ENCODE measurements at regions not wholly inside any gene's neighbourhood (a gene's known extent, or its start where the extent isn't known, plus 50 kb on each side); places are given as distances from the start of the nearest gene placed in this dataset.
"Not testable (repeated sequence)": the region's sequence is repeated elsewhere in the genome, so short reads cannot be mapped to it uniquely, and the experiment has no call there.

GRCh38 chr5:54822324-54822687 is 163.1 kb downstream of the ESM1 start:
- no peak for DNase-seq

- no peak for DNase-seq
These were observed 163.7 kb downstream of the ESM1 start for GRCh38 chr5:54821445-54822323.

GRCh38 chr5:54820346-54821134 is 164.9 kb downstream of the ESM1 start:
- DNase-seq = no peak

GRCh38 chr5:54807421-54807820 is 178.0 kb downstream of the ESM1 start:
- DNase-seq = no peak

- DNase-seq = no peak
These were observed 180.9 kb downstream of the ESM1 start for GRCh38 chr5:54804521-54804920.

- no peak for DNase-seq
These were observed 181.3 kb downstream of the ESM1 start for GRCh38 chr5:54804086-54804485.

- no peak for DNase-seq
These were observed 181.9 kb downstream of the ESM1 start for GRCh38 chr5:54803471-54804011.

DNA sequence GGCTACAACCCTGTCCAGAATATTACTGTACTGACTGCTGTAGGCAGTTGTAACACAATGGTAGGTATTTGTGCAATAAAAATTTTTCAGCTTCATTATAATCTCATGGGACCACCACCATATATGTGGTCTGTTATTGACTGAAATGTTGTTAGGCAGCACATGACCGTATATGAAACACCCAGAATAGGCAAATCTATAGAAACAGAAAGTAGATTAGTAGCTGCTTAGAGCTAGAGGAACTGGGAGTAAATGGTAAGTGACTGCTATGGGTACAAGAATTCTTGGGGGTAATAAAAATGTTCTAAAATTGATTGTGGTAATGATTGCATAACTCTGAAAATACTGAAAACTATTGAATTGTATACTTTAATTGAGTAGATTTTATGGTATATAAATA is 185.7 kb downstream of the ESM1 start:
- DNase-seq = no peak

DNA sequence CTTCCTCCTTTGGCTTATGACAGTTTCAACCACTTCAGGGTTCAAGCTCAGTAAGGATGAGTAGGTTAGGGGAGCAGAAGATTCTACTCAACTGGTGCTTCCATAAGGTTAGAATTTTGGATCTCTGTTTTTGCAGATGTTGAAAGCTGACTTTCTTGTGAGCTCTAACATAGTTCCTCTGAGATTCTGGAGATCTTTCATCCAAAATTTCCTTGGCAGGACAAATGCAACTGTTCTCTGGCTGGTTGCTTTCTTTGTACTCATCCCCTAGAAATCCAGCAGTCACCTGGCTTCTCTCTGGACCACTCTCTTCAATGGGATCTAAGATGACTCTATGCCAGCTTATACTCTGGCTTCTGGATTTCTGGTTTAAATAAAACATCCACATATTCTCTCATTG is 189.6 kb downstream of the ESM1 start:
- DNase-seq = no peak

GRCh38 chr5:54795284-54795683 is 190.1 kb downstream of the ESM1 start:
- no peak for DNase-seq

DNA sequence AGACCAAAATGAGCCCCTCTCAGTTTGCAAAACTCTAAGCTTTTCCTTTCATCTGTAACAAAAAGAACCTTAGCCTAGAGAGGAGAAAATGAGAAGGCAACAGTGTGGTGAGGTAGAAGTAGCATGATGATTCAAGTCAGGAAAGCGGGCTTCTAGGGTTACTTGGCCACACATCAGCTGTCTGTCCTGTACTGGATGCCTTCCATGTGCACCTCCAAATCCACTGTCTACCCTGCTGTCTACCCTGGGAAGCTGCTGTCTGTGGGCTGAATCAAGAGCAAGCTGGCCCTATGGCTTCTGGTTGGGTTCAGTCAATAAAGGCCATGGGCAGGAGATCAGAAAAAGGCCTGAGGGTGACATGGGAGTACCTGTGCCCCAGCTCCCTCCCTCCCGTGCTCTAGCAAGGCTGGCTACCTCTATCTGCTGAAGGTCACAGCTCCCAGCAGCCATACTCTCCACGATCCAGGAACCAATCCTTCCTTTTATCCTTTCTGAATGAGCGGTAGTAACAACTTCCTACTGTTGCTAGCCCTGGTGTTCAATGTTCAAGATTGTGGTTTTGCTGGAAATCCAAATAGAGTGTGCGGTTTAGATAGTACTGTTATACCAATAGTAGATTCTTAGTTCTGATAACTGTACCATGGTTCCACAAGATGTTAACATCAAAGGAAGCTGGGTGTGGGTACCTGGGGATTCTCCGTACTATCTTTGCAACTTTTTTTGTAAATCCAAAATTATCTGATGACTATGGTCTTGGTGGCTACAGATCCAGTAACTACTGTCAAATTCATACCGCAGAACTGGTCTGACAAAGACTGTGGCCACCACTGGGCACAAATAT is 191.0 kb downstream of the ESM1 start:
- DNase-seq = no peak

- DNase-seq = no peak
These were observed 191.8 kb downstream of the ESM1 start for GRCh38 chr5:54793468-54794134.

- no peak for DNase-seq
These were observed 192.6 kb downstream of the ESM1 start for GRCh38 chr5:54792611-54793404.

- not testable (repeated sequence) for DNase-seq
These were observed 197.5 kb downstream of the ESM1 start for GRCh38 chr5:54787910-54788309.

GRCh38 chr5:54785729-54786591 is 199.4 kb downstream of the ESM1 start:
- peak in 41 of 56 donors; percentile 5 to 73 (median 36) for DNase-seq

GRCh38 chr5:54778783-54779182 is 206.6 kb downstream of the ESM1 start:
- no peak for DNase-seq

GRCh38 chr5:54775645-54776044 is 209.7 kb downstream of the ESM1 start:
- DNase-seq = no peak

GRCh38 chr5:54774281-54775170 is 210.9 kb downstream of the ESM1 start:
- no peak for DNase-seq
